Activated T-cell treated with anti-CD3 and anti-CD28 coated beads, Interleukin-2, amount 50 U/mL, for 24 hours (primary cell): ENCODE measurements at regions not wholly inside any gene's neighbourhood (a gene's known extent, or its start where the extent isn't known, plus 50 kb on each side); places are given as distances from the start of the nearest gene placed in this dataset.
"Not testable (repeated sequence)": the region's sequence is repeated elsewhere in the genome, so short reads cannot be mapped to it uniquely, and the experiment has no call there.

Experiments used
- DNase-seq: peaks from one replicate; pipeline ENCODE4 v3.0.0-alpha.2; 2020
- H3K27ac Mint-ChIP-seq: 2 replicates; pipeline ENCODE4 v1.8.0; 2020; ENCODE audit warnings: mild to moderate bottlenecking, mixed read lengths
- H3K27me3 Mint-ChIP-seq: 2 replicates; pipeline ENCODE4 v1.8.0; 2020; ENCODE audit warnings: mixed read lengths
- H3K36me3 Mint-ChIP-seq: 2 replicates; pipeline ENCODE4 v1.8.0; 2020; ENCODE audit warnings: low read depth, mixed read lengths
- H3K4me1 Mint-ChIP-seq: 2 replicates; pipeline ENCODE4 v1.8.0; 2020; ENCODE audit warnings: low read depth, mixed read lengths
- H3K4me3 Mint-ChIP-seq: 2 replicates; pipeline ENCODE4 v1.8.0; 2020; ENCODE audit warnings: mild to moderate bottlenecking, moderate library complexity, mixed read lengths
- H3K9me3 Mint-ChIP-seq: 2 replicates; pipeline ENCODE4 v1.8.0; 2020; ENCODE audit warnings: mixed read lengths

DNA sequence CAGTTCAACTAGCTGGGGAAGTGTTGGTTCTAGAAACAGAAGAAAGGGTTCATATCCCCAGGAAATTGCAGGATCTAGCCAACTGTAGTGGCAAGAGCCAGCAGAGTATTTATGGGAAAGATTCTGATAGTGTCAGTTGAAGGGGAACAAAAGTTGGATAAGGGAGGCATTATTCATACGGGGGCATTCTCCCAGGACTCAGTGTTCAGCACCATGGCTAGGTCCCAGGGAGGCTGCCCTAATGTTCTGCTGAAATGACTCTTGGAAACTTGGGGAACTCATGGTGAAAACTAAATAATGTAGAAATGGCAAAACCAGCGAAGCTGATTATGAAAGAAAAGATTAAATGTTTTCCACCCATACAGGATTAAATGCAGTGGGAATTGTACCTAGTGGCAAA lies 543.7 kb downstream of the TRIB2 start:
- Mint-ChIP-seq H3K27ac (no peak overlapping the region), H3K4me3 (no peak overlapping the region), H3K27me3 (no peaks in the 10 kb centered on the region), H3K36me3 (no peaks in the 10 kb centered on the region), H3K9me3 (no peaks in the 10 kb centered on the region), H3K4me1 (no peaks in the 10 kb centered on the region)
- no peak for DNase-seq

DNA sequence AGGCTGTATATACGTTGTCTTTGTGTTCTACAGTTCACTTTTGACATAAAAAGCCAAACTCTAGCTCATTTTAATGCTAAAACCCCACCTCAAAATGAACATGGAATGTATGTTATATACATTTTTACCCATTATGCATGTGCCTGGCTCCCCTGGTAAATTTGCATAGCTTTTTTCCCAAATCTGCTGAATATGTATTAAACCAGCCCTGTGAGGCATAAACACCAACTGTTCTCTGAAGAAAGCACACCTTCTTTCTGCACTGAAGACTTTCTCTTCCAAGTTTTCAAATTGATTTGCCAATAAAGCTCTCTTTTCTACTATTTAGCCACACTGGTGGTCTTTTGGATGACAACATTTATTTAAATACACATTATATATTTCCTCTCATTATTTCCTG lies 549.4 kb downstream of the TRIB2 start:
- Mint-ChIP-seq H3K27me3 (no peaks in the 10 kb centered on the region), H3K4me3 (no peak overlapping the region), H3K9me3 (no peaks in the 10 kb centered on the region), H3K36me3 (no peaks in the 10 kb centered on the region), H3K27ac (no peak overlapping the region), H3K4me1 (no peaks in the 10 kb centered on the region)
- no peak for DNase-seq

DNA sequence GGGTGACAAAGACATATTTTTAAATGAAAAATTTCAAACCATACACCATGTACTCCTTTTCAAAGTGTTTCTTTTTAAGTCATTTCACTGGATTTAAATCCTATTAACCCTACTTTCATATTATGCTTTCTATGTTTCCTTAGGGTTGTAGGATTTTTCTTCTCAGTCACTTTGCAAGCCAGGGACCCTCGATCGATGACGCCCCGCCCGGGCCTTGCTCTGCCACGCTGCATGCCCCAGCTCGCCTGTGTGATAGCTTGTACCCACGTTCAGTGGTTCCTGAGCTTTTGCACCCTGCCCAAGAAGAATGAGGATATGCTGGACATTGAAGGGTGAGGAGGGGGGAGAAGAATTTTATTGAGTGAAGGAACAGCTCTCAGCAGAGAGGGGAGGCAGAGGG lies 568.0 kb downstream of the TRIB2 start:
- no peak for DNase-seq
- H3K4me1 Mint-ChIP-seq: no peaks in the 10 kb centered on the region
- H3K27ac Mint-ChIP-seq: no peak overlapping the region
- peaks cover 2% of the 10 kb centered on the region for H3K9me3 Mint-ChIP-seq
- H3K27me3 Mint-ChIP-seq: no peaks in the 10 kb centered on the region
- H3K36me3 Mint-ChIP-seq: no peaks in the 10 kb centered on the region
- H3K4me3 Mint-ChIP-seq: no peak overlapping the region

DNA sequence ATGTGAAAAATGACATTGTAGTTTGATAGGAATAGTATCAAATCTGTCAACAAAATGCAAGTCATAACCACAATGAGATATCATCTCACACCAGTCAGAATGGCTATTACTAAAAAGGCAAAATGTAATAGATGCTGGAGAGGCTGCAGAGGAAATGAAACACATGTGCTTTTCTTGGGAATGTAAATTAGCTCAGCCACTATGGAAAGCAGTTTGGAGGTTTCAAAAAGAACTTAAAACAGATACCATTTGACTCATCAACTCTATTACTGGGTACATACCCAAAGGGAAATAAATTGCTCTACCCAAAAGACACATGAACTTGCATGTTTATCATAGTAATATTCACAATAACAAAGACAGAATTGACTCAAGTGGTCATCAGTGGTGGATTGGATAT lies 572.6 kb downstream of the TRIB2 start:
- H3K4me3 Mint-ChIP-seq: no peak overlapping the region
- H3K4me1 Mint-ChIP-seq: no peaks in the 10 kb centered on the region
- peaks cover 2% of the 10 kb centered on the region for H3K9me3 Mint-ChIP-seq
- DNase-seq: no peak
- no peaks in the 10 kb centered on the region for H3K36me3 Mint-ChIP-seq
- H3K27me3 Mint-ChIP-seq: no peaks in the 10 kb centered on the region
- H3K27ac Mint-ChIP-seq: no peak overlapping the region

DNA sequence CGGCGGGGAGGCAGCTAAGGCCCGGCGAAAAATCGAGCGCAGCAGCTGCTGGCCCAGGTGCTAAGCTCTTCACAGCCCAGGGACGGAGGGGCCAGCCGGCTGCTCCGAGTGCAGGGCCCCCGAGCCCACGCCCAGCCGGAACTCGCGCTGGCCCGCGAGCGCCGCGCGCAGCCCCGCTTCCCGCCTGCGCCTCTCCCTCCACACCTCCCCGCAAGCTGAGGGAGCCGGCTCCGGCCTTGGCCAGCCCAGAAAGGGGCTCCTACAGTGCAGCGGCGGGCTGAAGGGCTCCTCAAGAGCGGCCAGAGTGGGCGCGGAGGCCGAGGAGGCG lies 591.7 kb downstream of the TRIB2 start:
- not testable (repeated sequence) for H3K9me3 Mint-ChIP-seq, H3K27me3 Mint-ChIP-seq, H3K27ac Mint-ChIP-seq, H3K36me3 Mint-ChIP-seq, DNase-seq, H3K4me3 Mint-ChIP-seq, H3K4me1 Mint-ChIP-seq

DNA sequence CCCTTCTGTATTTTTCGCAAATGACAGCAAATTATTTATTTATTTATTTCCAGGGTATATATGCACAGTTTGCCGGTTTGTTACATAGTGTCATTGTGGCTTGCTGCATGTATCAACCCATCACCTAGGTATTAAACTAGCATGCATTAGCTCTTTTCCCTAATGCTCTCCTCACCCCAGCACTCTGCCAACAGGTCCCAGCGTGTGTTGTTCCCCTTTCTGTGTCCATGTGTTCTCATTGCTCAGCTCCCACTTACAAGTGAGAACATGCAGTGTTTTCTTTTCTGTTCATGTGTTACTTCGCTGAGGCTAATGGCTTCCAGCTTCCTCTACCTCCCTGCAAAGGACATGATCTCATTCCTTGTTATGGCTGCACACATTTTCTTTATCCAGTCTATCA lies 592.3 kb downstream of the TRIB2 start:
- no peak overlapping the region for H3K4me3 Mint-ChIP-seq
- DNase-seq: no peak
- H3K27me3 Mint-ChIP-seq: no peaks in the 10 kb centered on the region
- H3K9me3 Mint-ChIP-seq: peaks cover 2% of the 10 kb centered on the region
- no peaks in the 10 kb centered on the region for H3K4me1 Mint-ChIP-seq
- no peaks in the 10 kb centered on the region for H3K36me3 Mint-ChIP-seq
- no peak overlapping the region for H3K27ac Mint-ChIP-seq

DNA sequence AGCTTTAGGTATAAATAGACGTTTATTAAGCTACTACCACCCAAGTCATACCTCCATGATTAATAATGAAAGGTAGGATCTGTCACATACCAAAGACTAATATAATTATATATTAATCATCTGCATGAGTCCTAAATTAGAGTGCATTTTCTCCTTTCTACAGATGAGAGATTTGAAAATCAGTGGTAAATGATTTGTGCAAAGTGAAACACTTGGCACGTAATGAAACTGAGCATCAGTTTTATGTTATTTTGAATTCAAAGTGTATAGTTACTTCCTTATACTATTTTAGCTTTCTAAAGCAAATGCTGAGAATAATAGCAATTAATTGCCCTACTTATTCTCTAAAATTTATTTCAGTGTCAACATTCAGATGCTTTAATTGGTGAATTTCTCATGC lies 615.3 kb downstream of the TRIB2 start:
- no peaks in the 10 kb centered on the region for H3K36me3 Mint-ChIP-seq
- no peak for DNase-seq
- H3K9me3 Mint-ChIP-seq: peaks cover 14% of the 10 kb centered on the region
- no peaks in the 10 kb centered on the region for H3K4me1 Mint-ChIP-seq
- no peak overlapping the region for H3K4me3 Mint-ChIP-seq
- H3K27ac Mint-ChIP-seq: no peak overlapping the region
- no peaks in the 10 kb centered on the region for H3K27me3 Mint-ChIP-seq

DNA sequence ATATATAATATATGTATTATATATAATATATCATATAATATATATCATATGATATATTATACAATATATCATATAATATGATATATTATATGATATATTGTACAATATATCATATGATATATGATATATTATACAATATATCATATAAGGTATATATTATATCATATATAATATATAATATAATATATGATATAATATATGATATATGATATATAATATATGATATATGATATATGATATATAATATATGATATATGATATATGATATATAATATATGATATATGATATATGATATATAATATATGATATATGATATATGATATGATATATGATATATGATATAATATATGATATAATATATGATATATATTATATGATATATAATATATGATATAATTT lies 617.3 kb downstream of the TRIB2 start:
- H3K4me1 Mint-ChIP-seq, H3K36me3 Mint-ChIP-seq, H3K27ac Mint-ChIP-seq, DNase-seq, H3K4me3 Mint-ChIP-seq, H3K27me3 Mint-ChIP-seq: not testable (repeated sequence)
- peaks cover 20% of the 10 kb centered on the region for H3K9me3 Mint-ChIP-seq

DNA sequence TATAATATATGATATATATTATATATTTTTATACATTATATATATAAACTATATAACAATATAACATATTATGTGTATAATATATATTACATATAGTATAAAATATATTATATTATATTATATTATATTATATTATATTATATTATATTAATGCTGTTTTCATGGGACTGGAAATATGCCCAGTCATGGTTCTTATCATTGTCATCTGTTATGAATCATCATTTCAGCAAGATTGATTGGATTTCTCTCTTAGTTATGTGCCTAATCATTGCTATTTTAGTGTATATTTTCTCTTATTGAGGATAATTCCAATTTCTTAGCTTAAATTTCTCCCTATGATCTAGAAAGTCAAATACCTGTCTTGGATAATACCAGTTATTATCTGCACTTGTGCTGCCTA lies 617.8 kb downstream of the TRIB2 start:
- no peaks in the 10 kb centered on the region for H3K4me1 Mint-ChIP-seq
- H3K27ac Mint-ChIP-seq: no peak overlapping the region
- peaks cover 20% of the 10 kb centered on the region for H3K9me3 Mint-ChIP-seq
- no peaks in the 10 kb centered on the region for H3K36me3 Mint-ChIP-seq
- H3K4me3 Mint-ChIP-seq: no peak overlapping the region
- no peaks in the 10 kb centered on the region for H3K27me3 Mint-ChIP-seq
- DNase-seq: no peak

DNA sequence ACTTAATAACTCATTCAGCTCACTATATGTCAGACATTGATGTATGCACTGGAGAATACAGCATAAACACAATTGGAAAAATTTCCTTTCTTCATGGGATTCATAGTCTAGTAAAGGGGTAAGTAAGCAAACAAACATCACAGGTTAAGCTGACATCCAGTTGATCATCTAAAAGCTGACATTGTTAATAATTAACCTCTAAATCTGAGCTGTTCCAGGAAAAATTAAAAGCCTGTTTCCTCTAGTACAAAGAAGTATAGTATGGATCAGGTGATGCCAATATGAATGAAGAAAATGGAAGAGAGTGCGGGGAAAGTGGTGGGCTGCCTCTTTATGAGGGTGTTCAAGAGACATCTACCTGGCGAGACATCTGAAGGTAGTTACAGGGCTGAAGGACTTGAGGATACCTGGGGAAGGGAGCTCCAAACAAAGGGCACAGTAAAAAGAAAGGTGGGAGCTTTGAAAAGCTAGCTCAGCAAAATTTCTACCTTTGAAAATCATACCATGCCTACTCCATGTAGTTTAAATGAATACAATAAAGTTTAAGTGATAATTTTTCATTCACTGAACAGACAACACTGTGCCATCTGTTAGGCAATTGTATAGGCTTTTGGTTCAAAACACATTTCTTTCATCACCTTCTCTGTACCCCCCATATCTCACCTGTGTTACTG lies 619.3 kb downstream of the TRIB2 start:
- H3K27ac Mint-ChIP-seq: no peak overlapping the region
- DNase-seq: no peak
- peaks cover 20% of the 10 kb centered on the region for H3K9me3 Mint-ChIP-seq
- H3K27me3 Mint-ChIP-seq: no peaks in the 10 kb centered on the region
- H3K4me1 Mint-ChIP-seq: no peaks in the 10 kb centered on the region
- no peaks in the 10 kb centered on the region for H3K36me3 Mint-ChIP-seq
- H3K4me3 Mint-ChIP-seq: no peak overlapping the region

DNA sequence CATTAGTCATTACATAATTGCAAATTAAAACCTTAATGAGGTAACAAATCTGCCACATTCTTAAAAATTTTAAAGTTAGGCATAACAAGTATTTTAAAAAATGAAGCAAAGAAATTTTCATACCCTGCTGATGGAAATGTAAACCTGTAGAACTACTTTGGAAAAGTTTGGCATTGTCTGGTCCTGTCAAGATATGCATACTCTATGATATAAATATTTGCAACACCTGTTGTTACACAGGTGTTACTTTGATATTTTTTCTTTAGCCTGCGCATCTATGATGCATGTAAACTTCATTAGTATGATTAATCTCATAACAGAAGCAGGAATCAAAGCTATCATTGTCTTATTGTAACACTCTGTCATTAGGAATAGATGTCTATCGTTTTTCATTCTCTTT lies 634.3 kb downstream of the TRIB2 start:
- H3K9me3 Mint-ChIP-seq: peaks cover 2% of the 10 kb centered on the region
- no peak for DNase-seq
- no peaks in the 10 kb centered on the region for H3K36me3 Mint-ChIP-seq
- H3K27ac Mint-ChIP-seq: no peak overlapping the region
- H3K27me3 Mint-ChIP-seq: no peaks in the 10 kb centered on the region
- H3K4me1 Mint-ChIP-seq: no peaks in the 10 kb centered on the region
- H3K4me3 Mint-ChIP-seq: no peak overlapping the region

DNA sequence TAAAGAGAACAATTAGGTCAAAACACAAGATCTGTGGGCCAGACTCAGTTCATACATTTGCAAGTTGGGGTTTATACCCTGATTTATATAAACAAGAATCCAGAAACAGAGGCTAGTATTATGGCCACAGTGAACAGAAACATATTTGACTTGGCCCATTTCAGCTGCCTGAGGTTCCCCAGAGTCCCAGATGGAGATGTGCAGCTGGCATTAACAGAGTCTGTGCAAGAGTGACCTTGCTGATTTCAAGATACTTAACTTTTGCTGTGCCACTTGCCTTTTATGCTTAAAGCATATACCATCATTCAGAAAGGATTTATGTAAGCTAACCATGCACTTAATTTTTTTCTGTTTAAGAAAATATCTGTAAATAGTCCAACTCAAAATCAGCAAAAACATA lies 636.3 kb downstream of the TRIB2 start:
- H3K36me3 Mint-ChIP-seq: no peaks in the 10 kb centered on the region
- no peaks in the 10 kb centered on the region for H3K27me3 Mint-ChIP-seq
- H3K27ac Mint-ChIP-seq: no peak overlapping the region
- no peak for DNase-seq
- no peaks in the 10 kb centered on the region for H3K4me1 Mint-ChIP-seq
- H3K9me3 Mint-ChIP-seq: peaks cover 2% of the 10 kb centered on the region
- no peak overlapping the region for H3K4me3 Mint-ChIP-seq

DNA sequence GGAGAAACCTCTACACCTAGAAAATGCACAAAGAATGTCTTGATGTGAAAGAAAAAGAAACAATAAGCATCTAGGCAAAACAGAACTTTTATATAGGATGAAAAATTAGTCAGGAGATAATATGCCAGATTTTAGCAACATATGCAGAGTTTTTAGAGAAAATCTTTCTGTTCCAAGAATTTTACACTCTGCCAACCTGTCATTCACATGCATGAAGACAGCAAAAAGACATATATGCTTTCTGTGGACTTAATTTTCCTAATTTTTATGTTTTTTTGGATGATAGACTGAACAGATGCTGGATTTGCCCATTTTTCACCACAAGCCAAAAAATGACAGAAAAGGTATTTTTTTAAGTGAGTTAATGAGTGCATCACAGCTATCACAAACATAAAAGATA lies 637.3 kb downstream of the TRIB2 start:
- H3K27me3 Mint-ChIP-seq: no peaks in the 10 kb centered on the region
- H3K36me3 Mint-ChIP-seq: no peaks in the 10 kb centered on the region
- H3K4me3 Mint-ChIP-seq: no peak overlapping the region
- peaks cover 2% of the 10 kb centered on the region for H3K9me3 Mint-ChIP-seq
- no peak for DNase-seq
- no peaks in the 10 kb centered on the region for H3K4me1 Mint-ChIP-seq
- H3K27ac Mint-ChIP-seq: no peak overlapping the region

DNA sequence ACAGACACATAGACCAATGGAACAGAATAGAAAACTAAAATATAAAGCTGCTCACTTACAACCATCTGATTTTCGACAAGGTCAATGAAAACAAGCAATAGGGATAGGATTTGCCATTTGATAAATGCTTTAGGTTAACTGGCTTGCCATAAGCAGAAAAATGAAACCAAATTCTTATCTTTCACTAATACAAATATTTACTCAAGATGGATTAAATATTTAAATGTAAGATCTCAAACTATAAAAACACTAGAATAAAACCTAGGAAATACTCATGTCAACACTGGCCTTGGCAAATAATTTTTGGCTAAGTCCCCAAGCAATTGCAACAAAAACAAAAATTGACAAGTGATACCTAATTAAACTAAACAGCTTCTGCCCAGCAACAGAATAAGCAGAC lies 665.2 kb downstream of the TRIB2 start:
- H3K9me3 Mint-ChIP-seq: peaks cover 13% of the 10 kb centered on the region
- H3K4me1 Mint-ChIP-seq: not testable (repeated sequence)

DNA sequence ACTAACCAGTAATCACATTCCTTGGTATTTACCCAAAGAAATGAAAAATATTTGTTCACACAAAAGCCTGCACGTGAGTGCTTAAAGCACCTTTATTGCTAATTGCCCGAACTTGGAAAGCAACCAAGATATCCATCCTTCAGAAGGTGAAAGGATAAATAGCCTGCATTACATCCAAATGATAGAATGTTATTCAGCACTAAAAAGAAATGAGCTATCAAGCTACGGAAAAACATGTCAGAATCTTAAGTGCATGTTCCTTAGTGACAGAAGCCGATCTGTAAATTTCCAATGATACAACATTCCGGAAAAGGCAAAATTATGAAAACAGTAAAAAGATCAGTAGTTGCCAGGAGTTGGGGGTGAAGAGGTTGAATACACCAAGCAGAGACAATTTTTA lies 672.4 kb downstream of the TRIB2 start:
- not testable (repeated sequence) for H3K4me1 Mint-ChIP-seq, H3K27me3 Mint-ChIP-seq, DNase-seq, H3K4me3 Mint-ChIP-seq, H3K36me3 Mint-ChIP-seq, H3K27ac Mint-ChIP-seq, H3K9me3 Mint-ChIP-seq

More for the DNA sequence above, 665.2 kb downstream of the TRIB2 start:
- not testable (repeated sequence) for H3K27ac Mint-ChIP-seq, H3K27me3 Mint-ChIP-seq, DNase-seq, H3K36me3 Mint-ChIP-seq, H3K4me3 Mint-ChIP-seq

DNA sequence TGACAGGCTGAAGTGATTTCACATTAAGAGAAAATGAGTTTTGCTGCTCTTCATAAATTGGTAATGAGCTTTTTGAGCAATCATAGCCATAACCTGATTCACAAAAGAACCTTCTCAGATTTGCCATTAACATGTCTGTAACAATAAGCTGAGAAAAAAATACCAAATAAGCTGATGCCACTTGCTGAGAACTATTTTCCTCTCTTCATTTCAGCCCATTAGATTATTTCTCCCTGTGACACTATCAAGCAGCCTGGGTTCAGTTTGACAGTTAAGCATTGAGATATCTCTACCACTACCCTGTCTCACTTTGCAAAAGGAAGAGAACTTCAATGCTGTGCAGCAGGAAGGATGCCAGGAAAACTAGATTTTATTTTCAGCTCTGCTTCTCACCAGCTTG lies 673.9 kb downstream of the TRIB2 start:
- Mint-ChIP-seq H3K27ac (no peak overlapping the region), H3K4me1 (no peaks in the 10 kb centered on the region), H3K36me3 (no peaks in the 10 kb centered on the region), H3K4me3 (no peak overlapping the region), H3K9me3 (peaks cover 4% of the 10 kb centered on the region), H3K27me3 (no peaks in the 10 kb centered on the region)
- no peak for DNase-seq
